GM12891 (cell line): ENCODE measurements at regions not wholly inside any gene's neighbourhood (a gene's known extent, or its start where the extent isn't known, plus 50 kb on each side); places are given as distances from the start of the nearest gene placed in this dataset.

Experiments used
- POLR2A ChIP-seq: IDR thresholded peaks from 2 replicates; pipeline ENCODE4 v1.6.1; 2011; ENCODE audit warnings: low read depth, low read length, control low read depth
- POLR2AphosphoS5 ChIP-seq: IDR thresholded peaks from 2 replicates; pipeline ENCODE4 v1.6.1; 2011; ENCODE audit warnings: low read depth, low read length, control low read depth
- POU2F2 ChIP-seq: IDR thresholded peaks from 2 replicates; pipeline ENCODE4 v1.6.1; 2011; ENCODE audit warnings: low read depth, mild to moderate bottlenecking, control low read depth, low read length, moderate library complexity
- SPI1 ChIP-seq: IDR thresholded peaks from 2 replicates; pipeline ENCODE4 v1.6.1; 2011; ENCODE audit warnings: low read depth, low read length, control low read depth
- TAF1 ChIP-seq: IDR thresholded peaks from 2 replicates; pipeline ENCODE4 v1.6.1; 2011; ENCODE audit warnings: low read depth, low read length, control low read depth

DNA sequence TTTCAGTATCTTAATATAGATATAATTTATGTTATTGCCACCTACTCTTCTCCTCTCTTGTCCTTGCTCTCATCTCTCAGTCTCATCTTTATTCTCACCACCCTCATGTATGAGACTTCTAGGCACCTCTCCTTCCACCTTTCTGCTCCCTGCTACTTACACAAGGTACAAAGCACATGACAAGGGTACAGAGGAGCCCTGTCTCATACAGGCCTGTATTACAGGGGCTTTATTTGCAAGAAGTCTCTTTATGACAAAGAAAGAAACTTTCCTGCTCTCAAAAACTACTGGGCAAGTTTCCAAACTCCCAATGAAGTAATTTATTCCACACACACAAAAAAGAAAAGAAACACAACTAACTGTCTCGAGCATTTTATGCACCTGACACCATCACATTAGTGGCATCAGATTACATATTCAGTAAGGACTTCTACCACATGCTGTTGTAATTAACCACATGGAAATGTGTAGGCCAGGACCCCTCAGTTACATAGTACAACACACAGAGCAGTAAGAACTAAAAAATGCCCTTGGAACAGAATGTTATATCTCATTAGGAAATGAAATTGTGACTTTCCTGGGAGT lies 253.1 kb downstream of the FZD1 start:
- TF ChIP-seq POLR2AphosphoS5 = no peak
- TF ChIP-seq POLR2A = no peak
- TF ChIP-seq TAF1 = no peak
- TF ChIP-seq SPI1 = no peak
- TF ChIP-seq POU2F2 = no peak
